Calu3 (cell line): ENCODE measurements at regions not wholly inside any gene's neighbourhood (a gene's known extent, or its start where the extent isn't known, plus 50 kb on each side); places are given as distances from the start of the nearest gene placed in this dataset.

Experiments
- BruUV-seq: library from RNA; stranded (reverse); fragments of 400-500 nt; replicated peaks from 2 replicates; lab custom pipeline; 2021; lab: Mats Ljungman, UMichigan
- CTCF ChIA-PET: fragments of 300-600 bp; sonication (Branson Sonifier 250); formaldehyde crosslinking; loops from one replicate; lab custom pipeline; 2022; ENCODE audit warnings: antibody characterized with exemption; lab: Charles Lee
- DNase-seq: peaks from one replicate; pipeline ENCODE4 v3.0.0; 2022
- H3K27ac Mint-ChIP-seq: one replicate; pipeline ENCODE4 v1.8.0; 2022; ENCODE audit warnings: mixed read lengths; ENCODE audit not compliant: unreplicated experiment
- H3K27me3 Mint-ChIP-seq: one replicate; pipeline ENCODE4 v1.8.0; 2022; ENCODE audit warnings: mixed read lengths; ENCODE audit not compliant: unreplicated experiment
- H3K36me3 Mint-ChIP-seq: one replicate; pipeline ENCODE4 v1.8.0; 2022; ENCODE audit warnings: mild to moderate bottlenecking, moderate library complexity, mixed read lengths; ENCODE audit not compliant: insufficient read depth, unreplicated experiment
- H3K4me1 Mint-ChIP-seq: one replicate; pipeline ENCODE4 v1.8.0; 2022; ENCODE audit warnings: mild to moderate bottlenecking, low read depth, mixed read lengths; ENCODE audit not compliant: unreplicated experiment
- H3K4me3 Mint-ChIP-seq: one replicate; pipeline ENCODE4 v1.8.0; 2022; ENCODE audit warnings: mild to moderate bottlenecking, low read depth, moderate library complexity, mixed read lengths; ENCODE audit not compliant: unreplicated experiment
- H3K9me3 Mint-ChIP-seq: one replicate; pipeline ENCODE4 v1.8.0; 2022; ENCODE audit warnings: low read depth, mixed read lengths; ENCODE audit not compliant: unreplicated experiment
- CTCF ChIP-seq: fragments of 200-600 bp; IDR thresholded peaks from one replicate; pipeline ENCODE4 v1.8.0; 2022; ENCODE audit warnings: antibody characterized with exemption; ENCODE audit not compliant: unreplicated experiment
- intact Hi-C: fragments of 100-400 bp; cut with micrococcal nuclease; formaldehyde crosslinking; loops from one replicate; pipeline ENCODE4 v1.10.0; 2022; ENCODE audit not compliant: unreplicated experiment

GRCh38 chr2:40513201-40513600, 61.3 kb upstream of the SLC8A1 start:
- BruUV-seq = no TSS peak
- peaks cover 2% of the 10 kb centered on the region for H3K9me3 Mint-ChIP-seq
- no peaks in the 10 kb centered on the region for H3K4me1 Mint-ChIP-seq
- no peak for DNase-seq
- CTCF ChIA-PET = interaction anchor here (0.7 kb wide), 1 partner anchor 588 kb away, joined by 3 read pairs; no protein-coding TSS in a partner anchor
- no peaks in the 10 kb centered on the region for H3K27me3 Mint-ChIP-seq
- H3K27ac Mint-ChIP-seq = no peak overlapping the region
- no peaks in the 10 kb centered on the region for H3K36me3 Mint-ChIP-seq
- TF ChIP-seq CTCF = no peak
- H3K4me3 Mint-ChIP-seq = no peak overlapping the region
- intact Hi-C loops = no loop called here

GRCh38 chr2:40516604-40517003, 64.7 kb upstream of the SLC8A1 start:
- intact Hi-C loops = no loop called here
- CTCF ChIA-PET = no interaction called here
- Mint-ChIP-seq H3K9me3 (no peaks in the 10 kb centered on the region), H3K27me3 (no peaks in the 10 kb centered on the region), H3K36me3 (no peaks in the 10 kb centered on the region), H3K4me3 (no peak overlapping the region), H3K27ac (no peak overlapping the region), H3K4me1 (no peaks in the 10 kb centered on the region)
- TF ChIP-seq CTCF = no peak
- no peak for DNase-seq
- no TSS peak for BruUV-seq

GRCh38 chr2:40528564-40528963, 76.7 kb upstream of the SLC8A1 start:
- no peak overlapping the region for H3K27ac Mint-ChIP-seq
- no peaks in the 10 kb centered on the region for H3K27me3 Mint-ChIP-seq
- H3K9me3 Mint-ChIP-seq = peaks cover 4% of the 10 kb centered on the region
- H3K4me3 Mint-ChIP-seq = no peak overlapping the region
- intact Hi-C loops = no loop called here
- no TSS peak for BruUV-seq
- no peak for TF ChIP-seq CTCF
- H3K36me3 Mint-ChIP-seq = no peaks in the 10 kb centered on the region
- DNase-seq = no peak
- CTCF ChIA-PET = no interaction called here
- H3K4me1 Mint-ChIP-seq = no peaks in the 10 kb centered on the region

- CTCF ChIA-PET = no interaction called here
- Mint-ChIP-seq H3K27ac (no peak overlapping the region), H3K4me1 (no peaks in the 10 kb centered on the region), H3K36me3 (no peaks in the 10 kb centered on the region), H3K4me3 (no peak overlapping the region), H3K9me3 (peaks cover 4% of the 10 kb centered on the region), H3K27me3 (no peaks in the 10 kb centered on the region)
- no peak for DNase-seq
- no peak for TF ChIP-seq CTCF
- intact Hi-C loops = no loop called here
- no TSS peak for BruUV-seq
Observed at GRCh38 chr2:40531359-40531758, 79.5 kb upstream of the SLC8A1 start.
